ENCODE measurements at regions not wholly inside any gene's neighbourhood (a gene's known extent, or its start where the extent isn't known, plus 50 kb on each side); places are given as distances from the start of the nearest gene placed in this dataset.

GRCh38 chr14:76974365-76974764, 54.1 kb downstream of the IRF2BPL start:
- Mint-ChIP-seq H3K4me3 (no peak overlapping the region), H3K36me3 (ENCODE audit: low read depth) (no peaks in the 10 kb centered on the region), H3K4me1 (peaks cover 22% of the 10 kb centered on the region), H3K27me3 (no peaks in the 10 kb centered on the region), H3K9me3 (no peaks in the 10 kb centered on the region), H3K27ac (no peak overlapping the region)
- POLR2A ChIA-PET, result no interaction called here
- no peak for DNase-seq
- CTCF ChIA-PET, result interaction anchor here (0.6 to 5.5 kb wide), 12 partner anchors 8 to 103 kb away, joined by 3 to 35 read pairs (median 4); no protein-coding TSS in a partner anchor

GRCh38 chr14:76971549-76971948, 57.0 kb downstream of the IRF2BPL start:
- H3K4me3 Mint-ChIP-seq, result no peak overlapping the region
- CTCF ChIA-PET, result interaction anchor here (1.2 to 1.6 kb wide), 2 partner anchors 12 to 28 kb away, joined by 4 to 6 read pairs; no protein-coding TSS in a partner anchor
- no peak for DNase-seq
- peaks cover 8% of the 10 kb centered on the region for H3K4me1 Mint-ChIP-seq
- H3K9me3 Mint-ChIP-seq, result no peaks in the 10 kb centered on the region
- POLR2A ChIA-PET, result interaction anchor here (0.5 kb wide), 1 partner anchor 14 kb away, joined by 5 read pairs; no protein-coding TSS in a partner anchor
- no peaks in the 10 kb centered on the region for H3K27me3 Mint-ChIP-seq
- no peak overlapping the region for H3K27ac Mint-ChIP-seq
- no peaks in the 10 kb centered on the region for H3K36me3 Mint-ChIP-seq (ENCODE audit: low read depth)

- Mint-ChIP-seq H3K27me3 (no peaks in the 10 kb centered on the region), H3K27ac (no peak overlapping the region), H3K36me3 (ENCODE audit: low read depth) (no peaks in the 10 kb centered on the region), H3K4me1 (peaks cover 30% of the 10 kb centered on the region), H3K4me3 (no peak overlapping the region), H3K9me3 (no peaks in the 10 kb centered on the region)
- CTCF ChIA-PET, result interaction anchor here (1.0 to 4.2 kb wide), 3 partner anchors 9 to 19 kb away, joined by 3 to 17 read pairs (median 3); no protein-coding TSS in a partner anchor
- POLR2A ChIA-PET, result interaction anchor here (1.2 kb wide), 1 partner anchor 65 kb away, joined by 4 read pairs; no protein-coding TSS in a partner anchor
- DNase-seq, result no peak
These were observed 59.9 kb downstream of the IRF2BPL start for GRCh38 chr14:76968621-76969063.

- Mint-ChIP-seq H3K27me3 (no peaks in the 10 kb centered on the region), H3K9me3 (no peaks in the 10 kb centered on the region), H3K36me3 (ENCODE audit: low read depth) (peaks cover 3% of the 10 kb centered on the region), H3K27ac (no peak overlapping the region), H3K4me3 (no peak overlapping the region), H3K4me1 (peaks cover 37% of the 10 kb centered on the region)
- DNase-seq, result no peak
- POLR2A ChIA-PET, result no interaction called here
- CTCF ChIA-PET, result interaction anchor here (0.9 to 4.2 kb wide), 5 partner anchors 10 to 45 kb away, joined by 3 to 17 read pairs (median 3); no protein-coding TSS in a partner anchor
These were observed 60.7 kb downstream of the IRF2BPL start for GRCh38 chr14:76967788-76968187.

- ChIA-PET CTCF (interaction anchor here (0.7 to 4.2 kb wide), 2 partner anchors 12 to 52 kb away, joined by 3 to 17 read pairs; no protein-coding TSS in a partner anchor), POLR2A (no interaction called here)
- Mint-ChIP-seq H3K36me3 (ENCODE audit: low read depth) (peaks cover 4% of the 10 kb centered on the region), H3K4me1 (peaks cover 63% of the 10 kb centered on the region), H3K9me3 (no peaks in the 10 kb centered on the region), H3K27ac (peak overlapping the region; percentile 39), H3K4me3 (peak overlapping the region; percentile 2), H3K27me3 (no peaks in the 10 kb centered on the region)
- no peak for DNase-seq
These were observed 63.3 kb downstream of the IRF2BPL start for GRCh38 chr14:76965232-76965631.

GRCh38 chr14:76964695-76965094, 63.8 kb downstream of the IRF2BPL start:
- Mint-ChIP-seq H3K27ac (peak overlapping the region; percentile 75), H3K9me3 (no peaks in the 10 kb centered on the region), H3K27me3 (no peaks in the 10 kb centered on the region), H3K4me1 (peaks cover 68% of the 10 kb centered on the region), H3K36me3 (ENCODE audit: low read depth) (peaks cover 4% of the 10 kb centered on the region), H3K4me3 (no peak overlapping the region)
- DNase-seq, result no peak
- POLR2A ChIA-PET, result no interaction called here
- CTCF ChIA-PET, result interaction anchor here (3.7 kb wide), 1 partner anchor 12 kb away, joined by 18 read pairs; no protein-coding TSS in a partner anchor

- ChIA-PET CTCF (interaction anchor here (0.6 to 3.7 kb wide), 5 partner anchors 11 to 87 kb away, joined by 3 to 35 read pairs (median 3); no protein-coding TSS in a partner anchor), POLR2A (no interaction called here)
- no peaks in the 10 kb centered on the region for H3K27me3 Mint-ChIP-seq
- peak overlapping the region; percentile 96 for H3K27ac Mint-ChIP-seq
- H3K9me3 Mint-ChIP-seq, result no peaks in the 10 kb centered on the region
- H3K36me3 Mint-ChIP-seq (ENCODE audit: low read depth), result peaks cover 4% of the 10 kb centered on the region
- H3K4me3 Mint-ChIP-seq, result peak overlapping the region; percentile 66
- no peak for DNase-seq
- H3K4me1 Mint-ChIP-seq, result peaks cover 80% of the 10 kb centered on the region
These were observed 65.1 kb downstream of the IRF2BPL start for GRCh38 chr14:76963372-76963771.

GRCh38 chr14:76962303-76962660, 66.2 kb downstream of the IRF2BPL start:
- no peak for DNase-seq
- CTCF ChIA-PET, result interaction anchor here (0.6 to 3.7 kb wide), 18 partner anchors 10 to 86 kb away, joined by 3 to 35 read pairs (median 3); no protein-coding TSS in a partner anchor
- Mint-ChIP-seq H3K27ac (peak overlapping the region; percentile 96), H3K27me3 (no peaks in the 10 kb centered on the region), H3K36me3 (ENCODE audit: low read depth) (peaks cover 4% of the 10 kb centered on the region), H3K4me1 (peaks cover 90% of the 10 kb centered on the region), H3K9me3 (no peaks in the 10 kb centered on the region), H3K4me3 (peak overlapping the region; percentile 66)
- POLR2A ChIA-PET, result interaction anchor here (0.8 to 1.5 kb wide), 7 partner anchors 9 to 72 kb away, joined by 3 to 6 read pairs (median 4); no protein-coding TSS in a partner anchor

- peaks cover 4% of the 10 kb centered on the region for H3K36me3 Mint-ChIP-seq (ENCODE audit: low read depth)
- peak; percentile 98 for DNase-seq
- H3K27ac Mint-ChIP-seq, result peak overlapping the region; percentile 96
- peaks cover 92% of the 10 kb centered on the region for H3K4me1 Mint-ChIP-seq
- peak overlapping the region; percentile 66 for H3K4me3 Mint-ChIP-seq
- H3K27me3 Mint-ChIP-seq, result no peaks in the 10 kb centered on the region
- POLR2A ChIA-PET, result interaction anchor here (0.8 to 1.5 kb wide), 7 partner anchors 8 to 72 kb away, joined by 3 to 6 read pairs (median 4); no protein-coding TSS in a partner anchor
- H3K9me3 Mint-ChIP-seq, result no peaks in the 10 kb centered on the region
- CTCF ChIA-PET, result interaction anchor here (0.6 to 3.7 kb wide), 18 partner anchors 9 to 86 kb away, joined by 3 to 35 read pairs (median 4); no protein-coding TSS in a partner anchor
These were observed 66.7 kb downstream of the IRF2BPL start for GRCh38 chr14:76961631-76962302.

GRCh38 chr14:76958980-76959710, 69.4 kb downstream of the IRF2BPL start:
- no peaks in the 10 kb centered on the region for H3K9me3 Mint-ChIP-seq
- POLR2A ChIA-PET, result no interaction called here
- no peak for DNase-seq
- no peak overlapping the region for H3K4me3 Mint-ChIP-seq
- H3K4me1 Mint-ChIP-seq, result peaks cover 90% of the 10 kb centered on the region
- H3K36me3 Mint-ChIP-seq (ENCODE audit: low read depth), result peaks cover 4% of the 10 kb centered on the region
- CTCF ChIA-PET, result no interaction called here
- H3K27ac Mint-ChIP-seq, result peak overlapping the region; percentile 97
- no peaks in the 10 kb centered on the region for H3K27me3 Mint-ChIP-seq

- no peak for DNase-seq
- Mint-ChIP-seq H3K4me1 (peaks cover 89% of the 10 kb centered on the region), H3K9me3 (no peaks in the 10 kb centered on the region), H3K36me3 (ENCODE audit: low read depth) (peaks cover 4% of the 10 kb centered on the region), H3K27me3 (no peaks in the 10 kb centered on the region), H3K27ac (peak overlapping the region; percentile 97), H3K4me3 (peak overlapping the region; percentile 69)
- ChIA-PET CTCF (interaction anchor here (0.6 to 1.5 kb wide), 6 partner anchors 10 to 112 kb away, joined by 3 to 7 read pairs (median 3); no protein-coding TSS in a partner anchor), POLR2A (interaction anchor here (0.6 to 0.7 kb wide), 3 partner anchors 14 to 37 kb away, joined by 3 to 6 read pairs (median 5); no protein-coding TSS in a partner anchor)
These were observed 70.2 kb downstream of the IRF2BPL start for GRCh38 chr14:76958020-76958979.
